Activated T-helper 1 cell treated with anti-CD3 and anti-CD28 coated beads, Interleukin-12 subunit alpha, Interleukin-12 subunit beta, Interleukin-2, Interleukin-4 antibody, amounts not matched to agents 30 ng/mL and 10 ng/mL and 1 ng/mL, durations not matched to agents 14 hours and 24 hours and 36 hours (primary cell): ENCODE measurements at regions not wholly inside any gene's neighbourhood (a gene's known extent, or its start where the extent isn't known, plus 50 kb on each side); places are given as distances from the start of the nearest gene placed in this dataset.

ENCODE experiments used
- DNase-seq: peaks from one replicate; pipeline ENCODE4 v3.0.0; 2021; ENCODE audit warnings: low spot score
- H3K27ac Mint-ChIP-seq: one replicate; pipeline ENCODE4 v1.8.0; 2021; ENCODE audit warnings: mild to moderate bottlenecking, mixed read lengths
- H3K27me3 Mint-ChIP-seq: one replicate; pipeline ENCODE4 v1.8.0; 2022; ENCODE audit warnings: mild to moderate bottlenecking, moderate library complexity, mixed read lengths; ENCODE audit not compliant: insufficient read depth
- H3K36me3 Mint-ChIP-seq: one replicate; pipeline ENCODE4 v1.8.0; 2021; ENCODE audit warnings: low read depth, mixed read lengths
- H3K4me1 Mint-ChIP-seq: one replicate; pipeline ENCODE4 v1.8.0; 2021; ENCODE audit warnings: low read depth, mixed read lengths
- H3K4me3 Mint-ChIP-seq: one replicate; pipeline ENCODE4 v1.8.0; 2021; ENCODE audit warnings: mild to moderate bottlenecking, moderate library complexity, mixed read lengths
- H3K9me3 Mint-ChIP-seq: one replicate; pipeline ENCODE4 v1.8.0; 2021; ENCODE audit warnings: mixed read lengths
- intact Hi-C: fragments of 100-400 bp; cut with micrococcal nuclease; formaldehyde crosslinking; loops from one replicate; pipeline ENCODE4 v1.15.1; 2024

- no peak overlapping the region for H3K4me3 Mint-ChIP-seq
- peaks cover 20% of the 10 kb centered on the region for H3K27me3 Mint-ChIP-seq
- H3K9me3 Mint-ChIP-seq = no peaks in the 10 kb centered on the region
- no peak for DNase-seq
- intact Hi-C loops = no loop called here
- H3K27ac Mint-ChIP-seq = no peak overlapping the region
- H3K4me1 Mint-ChIP-seq = peaks cover 10% of the 10 kb centered on the region
- H3K36me3 Mint-ChIP-seq = no peaks in the 10 kb centered on the region
Measured at GRCh38 chr13:24087605-24088225, 72.8 kb upstream of the SPATA13 start.

DNA sequence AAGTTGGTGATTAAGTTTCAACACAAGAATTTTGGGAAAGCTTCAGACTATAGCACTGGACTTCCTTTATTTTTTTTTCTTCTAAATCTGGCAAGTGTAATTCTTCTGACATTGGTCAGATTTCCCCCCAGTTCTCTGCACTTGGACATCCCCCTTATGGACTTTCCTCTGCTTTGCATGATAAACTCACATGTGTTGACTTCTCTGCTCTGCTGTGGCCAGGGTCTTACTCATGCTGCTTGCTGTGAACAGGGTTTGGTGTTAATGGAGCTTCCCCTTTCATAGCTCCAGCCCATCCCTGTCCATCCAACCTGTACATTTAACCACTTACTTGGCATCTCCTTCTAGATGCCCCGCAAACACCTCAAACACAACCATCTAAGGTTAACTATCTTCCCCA is 70.5 kb upstream of the SPATA13 start:
- peaks cover 20% of the 10 kb centered on the region for H3K27me3 Mint-ChIP-seq
- no peak overlapping the region for H3K27ac Mint-ChIP-seq
- DNase-seq = no peak
- H3K9me3 Mint-ChIP-seq = no peaks in the 10 kb centered on the region
- intact Hi-C loops = no loop called here
- H3K4me3 Mint-ChIP-seq = no peak overlapping the region
- H3K4me1 Mint-ChIP-seq = peaks cover 10% of the 10 kb centered on the region
- no peaks in the 10 kb centered on the region for H3K36me3 Mint-ChIP-seq

GRCh38 chr13:24091080-24091479 is 69.4 kb upstream of the SPATA13 start:
- H3K27ac Mint-ChIP-seq = no peak overlapping the region
- intact Hi-C loops = no loop called here
- H3K27me3 Mint-ChIP-seq = peaks cover 13% of the 10 kb centered on the region
- DNase-seq = no peak
- no peak overlapping the region for H3K4me3 Mint-ChIP-seq
- peaks cover 10% of the 10 kb centered on the region for H3K4me1 Mint-ChIP-seq
- no peaks in the 10 kb centered on the region for H3K9me3 Mint-ChIP-seq
- H3K36me3 Mint-ChIP-seq = no peaks in the 10 kb centered on the region

- H3K27me3 Mint-ChIP-seq = peaks cover 8% of the 10 kb centered on the region
- H3K27ac Mint-ChIP-seq = no peak overlapping the region
- H3K36me3 Mint-ChIP-seq = no peaks in the 10 kb centered on the region
- DNase-seq = no peak
- intact Hi-C loops = no loop called here
- H3K4me1 Mint-ChIP-seq = peaks cover 17% of the 10 kb centered on the region
- no peaks in the 10 kb centered on the region for H3K9me3 Mint-ChIP-seq
- no peak overlapping the region for H3K4me3 Mint-ChIP-seq
Measured at GRCh38 chr13:24092108-24092507, 68.4 kb upstream of the SPATA13 start.

DNA sequence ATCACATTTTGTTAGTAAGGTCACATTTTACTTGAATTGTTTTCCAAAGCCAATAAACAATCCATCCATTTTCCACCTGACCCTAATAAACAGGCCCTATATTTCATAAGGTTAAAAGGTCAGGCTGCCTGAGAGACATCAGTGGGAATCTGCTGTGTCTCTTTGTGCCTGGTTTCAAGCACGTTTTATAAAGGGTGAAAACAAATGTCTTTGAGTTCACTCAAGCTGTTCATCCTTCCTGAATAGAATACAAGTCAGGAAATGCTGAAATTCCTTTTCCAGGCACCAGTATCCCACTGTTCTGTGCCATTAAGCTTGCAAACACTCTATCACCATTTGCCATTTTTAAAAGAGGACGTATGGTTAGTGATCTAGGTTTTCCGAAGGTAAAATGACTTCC is 67.5 kb upstream of the SPATA13 start:
- Mint-ChIP-seq H3K9me3 (no peaks in the 10 kb centered on the region), H3K4me1 (peaks cover 27% of the 10 kb centered on the region), H3K36me3 (no peaks in the 10 kb centered on the region), H3K4me3 (no peak overlapping the region), H3K27ac (no peak overlapping the region), H3K27me3 (peaks cover 8% of the 10 kb centered on the region)
- intact Hi-C loops = no loop called here
- DNase-seq = no peak

DNA sequence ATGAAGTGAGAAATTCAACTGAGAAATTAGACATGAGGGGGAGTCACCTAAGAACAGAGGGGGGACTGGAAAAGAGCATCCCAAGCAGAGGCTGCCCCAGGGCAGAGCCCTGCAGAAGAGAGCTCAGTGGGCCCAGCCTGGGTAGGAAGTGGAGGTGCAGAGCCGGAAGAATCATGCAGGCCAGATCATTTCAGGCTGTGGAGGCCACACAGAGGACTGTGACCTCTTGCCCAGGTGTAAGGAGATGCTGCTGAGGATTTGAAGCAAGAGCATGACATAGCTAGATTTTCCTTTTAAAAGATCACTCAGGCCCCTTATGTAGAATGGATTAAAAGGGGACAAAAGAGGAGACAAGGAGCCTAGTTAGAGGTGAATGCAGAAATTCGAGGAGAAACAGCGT is 63.9 kb upstream of the SPATA13 start:
- intact Hi-C loops = loop anchor here (1.0 to 2.0 kb wide), 16 partner anchors 26 to 415 kb away; partner anchors contain the start of gene SPATA13
- DNase-seq = no peak
- H3K4me3 Mint-ChIP-seq = peak overlapping the region; percentile 20
- H3K36me3 Mint-ChIP-seq = no peaks in the 10 kb centered on the region
- H3K4me1 Mint-ChIP-seq = peaks cover 21% of the 10 kb centered on the region
- H3K27me3 Mint-ChIP-seq = peaks cover 15% of the 10 kb centered on the region
- peak overlapping the region; percentile 95 for H3K27ac Mint-ChIP-seq
- H3K9me3 Mint-ChIP-seq = no peaks in the 10 kb centered on the region

GRCh38 chr13:24097064-24097463 is 63.5 kb upstream of the SPATA13 start:
- intact Hi-C loops = loop anchor here (1.0 to 2.0 kb wide), 16 partner anchors 25 to 414 kb away; partner anchors contain the start of gene SPATA13
- H3K4me3 Mint-ChIP-seq = peak overlapping the region; percentile 62

GRCh38 chr13:24097667-24098066 is 62.9 kb upstream of the SPATA13 start:
- no peaks in the 10 kb centered on the region for H3K36me3 Mint-ChIP-seq

More at GRCh38 chr13:24097064-24097463, 63.5 kb upstream of the SPATA13 start:
- Mint-ChIP-seq H3K4me1 (peaks cover 21% of the 10 kb centered on the region), H3K9me3 (no peaks in the 10 kb centered on the region), H3K36me3 (no peaks in the 10 kb centered on the region), H3K27me3 (peaks cover 15% of the 10 kb centered on the region), H3K27ac (peak overlapping the region; percentile 95)
- DNase-seq = peak; percentile 7

DNA sequence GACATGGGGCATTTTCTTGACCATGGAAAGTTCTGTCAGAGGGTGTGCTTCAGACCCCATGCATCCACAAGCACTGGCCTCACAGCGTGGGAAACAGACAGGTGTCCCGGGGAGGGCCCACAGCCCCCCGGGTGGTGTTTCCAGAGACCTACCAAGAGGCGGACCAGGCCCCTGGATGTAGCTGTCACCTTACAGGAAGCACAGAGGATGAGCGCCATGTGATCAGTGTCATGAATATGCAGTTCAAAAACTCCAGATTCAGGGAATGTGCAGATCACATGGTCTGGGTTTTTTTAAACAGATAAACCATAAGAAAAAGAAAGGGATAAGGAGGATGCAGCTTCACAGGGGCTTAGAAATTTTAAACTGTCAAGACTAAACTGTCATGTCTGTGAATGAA is 61.0 kb upstream of the SPATA13 start:
- Mint-ChIP-seq H3K27ac (no peak overlapping the region), H3K27me3 (peaks cover 25% of the 10 kb centered on the region), H3K4me1 (peaks cover 21% of the 10 kb centered on the region), H3K4me3 (no peak overlapping the region), H3K9me3 (no peaks in the 10 kb centered on the region), H3K36me3 (no peaks in the 10 kb centered on the region)
- no peak for DNase-seq
- intact Hi-C loops = no loop called here

More at GRCh38 chr13:24097667-24098066, 62.9 kb upstream of the SPATA13 start:
- peak; percentile 6 for DNase-seq
- H3K27me3 Mint-ChIP-seq = peaks cover 15% of the 10 kb centered on the region
- no peaks in the 10 kb centered on the region for H3K9me3 Mint-ChIP-seq
- intact Hi-C loops = loop anchor here (1.0 to 2.0 kb wide), 16 partner anchors 25 to 414 kb away; partner anchors contain the start of gene SPATA13
- H3K4me3 Mint-ChIP-seq = peak overlapping the region; percentile 62
- peaks cover 21% of the 10 kb centered on the region for H3K4me1 Mint-ChIP-seq
- H3K27ac Mint-ChIP-seq = peak overlapping the region; percentile 95

- DNase-seq = no peak
- peaks cover 29% of the 10 kb centered on the region for H3K27me3 Mint-ChIP-seq
- H3K36me3 Mint-ChIP-seq = no peaks in the 10 kb centered on the region
- H3K4me3 Mint-ChIP-seq = no peak overlapping the region
- H3K9me3 Mint-ChIP-seq = no peaks in the 10 kb centered on the region
- peaks cover 21% of the 10 kb centered on the region for H3K4me1 Mint-ChIP-seq
- H3K27ac Mint-ChIP-seq = no peak overlapping the region
- intact Hi-C loops = no loop called here
Measured at GRCh38 chr13:24100188-24100587, 60.3 kb upstream of the SPATA13 start.

GRCh38 chr13:24103782-24104372 is 56.6 kb upstream of the SPATA13 start:
- H3K4me3 Mint-ChIP-seq = no peak overlapping the region
- no peaks in the 10 kb centered on the region for H3K9me3 Mint-ChIP-seq
- no peaks in the 10 kb centered on the region for H3K4me1 Mint-ChIP-seq
- H3K27me3 Mint-ChIP-seq = peaks cover 42% of the 10 kb centered on the region
- no peaks in the 10 kb centered on the region for H3K36me3 Mint-ChIP-seq
- intact Hi-C loops = no loop called here
- H3K27ac Mint-ChIP-seq = no peak overlapping the region
- DNase-seq = no peak

GRCh38 chr13:24104723-24105122 is 55.8 kb upstream of the SPATA13 start:
- Mint-ChIP-seq H3K27ac (no peak overlapping the region), H3K4me3 (no peak overlapping the region), H3K4me1 (no peaks in the 10 kb centered on the region), H3K36me3 (no peaks in the 10 kb centered on the region), H3K27me3 (peaks cover 42% of the 10 kb centered on the region), H3K9me3 (no peaks in the 10 kb centered on the region)
- intact Hi-C loops = no loop called here
- DNase-seq = no peak

GRCh38 chr13:24106429-24106828 is 54.1 kb upstream of the SPATA13 start:
- intact Hi-C loops = no loop called here
- Mint-ChIP-seq H3K9me3 (no peaks in the 10 kb centered on the region), H3K36me3 (no peaks in the 10 kb centered on the region), H3K4me3 (no peak overlapping the region), H3K27ac (no peak overlapping the region), H3K4me1 (no peaks in the 10 kb centered on the region), H3K27me3 (peaks cover 29% of the 10 kb centered on the region)
- no peak for DNase-seq
